Esophagus squamous epithelium (tissue), 4 donors: ENCODE measurements at regions not wholly inside any gene's neighbourhood (a gene's known extent, or its start where the extent isn't known, plus 50 kb on each side); places are given as distances from the start of the nearest gene placed in this dataset.

Experiments
- POLR2A ChIP-seq, 4 donors: fragments of 450-650 bp; IDR thresholded peaks; one replicate each; pipeline ENCODE4 v1.6.1; 2017; ENCODE audit warnings: antibody characterized with exemption in 4 of 4, mild to moderate bottlenecking in 4 of 4, moderate library complexity in 3 of 4
- TF ChIP-seq, protein P1 (sequence below), 6 experiments: fragments of 450-650 bp in 4 of 6; fragments of 200-600 bp in 2 of 6; sonication (generic) in 2 of 6; IDR thresholded peaks; one replicate each; pipeline ENCODE4 v1.5.1; 2016 to 2019; ENCODE audit warnings: antibody characterized with exemption in 6 of 6, mild to moderate bottlenecking in 4 of 6, moderate library complexity in 4 of 6

DNA sequence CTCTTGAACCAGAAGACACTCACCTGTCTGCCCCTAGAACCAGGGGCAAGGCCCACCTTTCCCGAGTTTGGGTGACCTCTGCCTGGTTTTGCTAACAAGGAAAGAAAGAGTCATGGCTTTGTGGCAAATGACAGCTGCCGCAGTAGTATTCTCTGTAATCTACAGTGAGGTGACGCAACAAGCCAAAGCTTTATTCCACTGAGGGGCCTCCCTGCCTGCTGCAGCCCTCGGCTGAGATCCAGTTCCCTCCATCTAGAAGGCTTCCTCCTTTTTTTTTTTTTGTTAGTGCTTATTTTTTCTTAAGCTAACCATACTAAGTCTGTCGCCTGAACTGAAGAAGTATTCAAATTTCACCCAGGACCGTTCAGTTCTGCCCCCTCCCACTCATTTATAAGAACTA, 142.3 kb upstream of the TMCC3 start:
- TF ChIP-seq, protein P1, sequence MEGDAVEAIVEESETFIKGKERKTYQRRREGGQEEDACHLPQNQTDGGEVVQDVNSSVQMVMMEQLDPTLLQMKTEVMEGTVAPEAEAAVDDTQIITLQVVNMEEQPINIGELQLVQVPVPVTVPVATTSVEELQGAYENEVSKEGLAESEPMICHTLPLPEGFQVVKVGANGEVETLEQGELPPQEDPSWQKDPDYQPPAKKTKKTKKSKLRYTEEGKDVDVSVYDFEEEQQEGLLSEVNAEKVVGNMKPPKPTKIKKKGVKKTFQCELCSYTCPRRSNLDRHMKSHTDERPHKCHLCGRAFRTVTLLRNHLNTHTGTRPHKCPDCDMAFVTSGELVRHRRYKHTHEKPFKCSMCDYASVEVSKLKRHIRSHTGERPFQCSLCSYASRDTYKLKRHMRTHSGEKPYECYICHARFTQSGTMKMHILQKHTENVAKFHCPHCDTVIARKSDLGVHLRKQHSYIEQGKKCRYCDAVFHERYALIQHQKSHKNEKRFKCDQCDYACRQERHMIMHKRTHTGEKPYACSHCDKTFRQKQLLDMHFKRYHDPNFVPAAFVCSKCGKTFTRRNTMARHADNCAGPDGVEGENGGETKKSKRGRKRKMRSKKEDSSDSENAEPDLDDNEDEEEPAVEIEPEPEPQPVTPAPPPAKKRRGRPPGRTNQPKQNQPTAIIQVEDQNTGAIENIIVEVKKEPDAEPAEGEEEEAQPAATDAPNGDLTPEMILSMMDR (IDR thresholded peaks at IDR 0.05), result no peak
- TF ChIP-seq POLR2A (IDR thresholded peaks at IDR 0.05), result no peak
